GM23338 (cell line): ENCODE measurements at regions not wholly inside any gene's neighbourhood (a gene's known extent, or its start where the extent isn't known, plus 50 kb on each side); places are given as distances from the start of the nearest gene placed in this dataset.

ENCODE experiments used
- CTCF ChIP-seq, 2 experiments: fragments of 200-600 bp in 1 of 2; sonication (generic) in 1 of 2; conservative IDR thresholded peaks; 2 replicates each; pipeline versions ENCODE4 v1.5.1 to v1.6.1; 2016 to 2017; ENCODE audit warnings: antibody characterized with exemption in 2 of 2, low read depth in 2 of 2, mild to moderate bottlenecking in 2 of 2, moderate library complexity in 1 of 2
- EZH2 ChIP-seq: fragments of 200-600 bp; sonication (generic); IDR thresholded peaks from one replicate; pipeline ENCODE4 v1.8.0; 2017; ENCODE audit warnings: antibody characterized with exemption, mild to moderate bottlenecking, low read depth; ENCODE audit not compliant: unreplicated experiment
- EZH2phosphoT487 ChIP-seq: fragments of 200-600 bp; sonication (generic); IDR thresholded peaks from one replicate; pipeline ENCODE4 v1.8.1; 2018; ENCODE audit warnings: antibody characterized with exemption; ENCODE audit not compliant: unreplicated experiment
- POLR2AphosphoS5 ChIP-seq: IDR thresholded peaks from 2 replicates; pipeline ENCODE4 v1.6.1; 2016; ENCODE audit warnings: antibody characterized with exemption, low read depth
- REST ChIP-seq: IDR thresholded peaks from one replicate; pipeline ENCODE4 v1.6.1; 2018; ENCODE audit warnings: antibody characterized with exemption; ENCODE audit not compliant: unreplicated experiment

- no peak for TF ChIP-seq CTCF (conservative IDR thresholded peaks at IDR 0.05; ENCODE audit: low read depth in 2 of 2)
- TF ChIP-seq REST: no peak
- no peak for TF ChIP-seq EZH2phosphoT487
- TF ChIP-seq POLR2AphosphoS5: no peak
- no peak for TF ChIP-seq EZH2
Measured at GRCh38 chr15:23758891-23759290, 71.8 kb upstream of the NDN start.
